C4-2B (cell line): ENCODE measurements at regions not wholly inside any gene's neighbourhood (a gene's known extent, or its start where the extent isn't known, plus 50 kb on each side); places are given as distances from the start of the nearest gene placed in this dataset.
"Not testable (repeated sequence)": the region's sequence is repeated elsewhere in the genome, so short reads cannot be mapped to it uniquely, and the experiment has no call there.

Source experiments
- H3K27ac ChIP-seq: fragments of 450-650 bp; 2 replicates; pipeline ENCODE4 v1.5.1; 2017
- ZFX ChIP-seq: fragments of 450-650 bp; IDR thresholded peaks from 2 replicates; pipeline ENCODE4 v1.6.1; 2017
- TF ChIP-seq, protein P1 (sequence below): fragments of 450-650 bp; conservative IDR thresholded peaks from 2 replicates; pipeline ENCODE4 v1.5.1; 2017; ENCODE audit warnings: mild to moderate bottlenecking

DNA sequence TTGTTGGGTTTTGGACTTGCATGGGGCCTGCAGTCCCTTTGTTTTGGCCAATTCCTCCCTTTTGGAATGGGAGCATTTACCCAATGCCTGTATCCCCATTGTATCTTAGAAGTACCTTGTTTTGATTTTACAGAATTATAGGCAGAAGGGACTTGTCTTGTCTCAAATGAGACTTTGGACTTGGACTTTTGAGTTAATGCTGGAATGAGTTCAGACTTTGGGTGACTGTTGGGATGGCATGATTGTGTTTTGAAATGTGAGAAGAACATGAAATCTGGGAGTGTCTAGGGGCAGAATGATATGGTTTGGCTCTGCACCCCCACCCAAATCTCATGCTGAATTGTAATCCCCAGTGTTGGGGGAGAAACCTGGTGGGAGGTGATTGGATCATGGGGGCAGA lies 76.8 kb upstream of the MKI67 start:
- H3K27ac ChIP-seq = no peak overlapping the region
- TF ChIP-seq ZFX = no peak
- TF ChIP-seq, protein P1, sequence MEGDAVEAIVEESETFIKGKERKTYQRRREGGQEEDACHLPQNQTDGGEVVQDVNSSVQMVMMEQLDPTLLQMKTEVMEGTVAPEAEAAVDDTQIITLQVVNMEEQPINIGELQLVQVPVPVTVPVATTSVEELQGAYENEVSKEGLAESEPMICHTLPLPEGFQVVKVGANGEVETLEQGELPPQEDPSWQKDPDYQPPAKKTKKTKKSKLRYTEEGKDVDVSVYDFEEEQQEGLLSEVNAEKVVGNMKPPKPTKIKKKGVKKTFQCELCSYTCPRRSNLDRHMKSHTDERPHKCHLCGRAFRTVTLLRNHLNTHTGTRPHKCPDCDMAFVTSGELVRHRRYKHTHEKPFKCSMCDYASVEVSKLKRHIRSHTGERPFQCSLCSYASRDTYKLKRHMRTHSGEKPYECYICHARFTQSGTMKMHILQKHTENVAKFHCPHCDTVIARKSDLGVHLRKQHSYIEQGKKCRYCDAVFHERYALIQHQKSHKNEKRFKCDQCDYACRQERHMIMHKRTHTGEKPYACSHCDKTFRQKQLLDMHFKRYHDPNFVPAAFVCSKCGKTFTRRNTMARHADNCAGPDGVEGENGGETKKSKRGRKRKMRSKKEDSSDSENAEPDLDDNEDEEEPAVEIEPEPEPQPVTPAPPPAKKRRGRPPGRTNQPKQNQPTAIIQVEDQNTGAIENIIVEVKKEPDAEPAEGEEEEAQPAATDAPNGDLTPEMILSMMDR = no peak

DNA sequence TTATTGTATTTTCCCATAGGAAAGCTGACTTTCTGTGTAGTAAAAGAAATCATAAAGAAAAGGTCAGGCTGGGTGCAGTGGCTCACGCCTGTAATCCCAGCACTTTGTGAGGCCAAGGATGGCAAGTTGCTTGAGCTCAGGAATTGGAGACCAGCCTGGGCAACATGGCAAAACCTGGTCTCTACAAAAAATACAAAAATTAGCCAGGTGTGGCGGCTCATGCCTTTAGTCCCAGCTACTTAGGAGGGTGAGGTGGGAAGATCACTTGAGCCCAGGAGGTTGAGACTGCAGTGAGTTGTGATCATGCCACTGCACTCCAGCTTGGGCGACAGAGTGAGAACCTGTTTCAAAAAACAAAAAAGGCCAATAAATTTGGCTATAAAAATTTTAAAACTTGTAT lies 79.4 kb upstream of the MKI67 start:
- H3K27ac ChIP-seq = not testable (repeated sequence)

DNA sequence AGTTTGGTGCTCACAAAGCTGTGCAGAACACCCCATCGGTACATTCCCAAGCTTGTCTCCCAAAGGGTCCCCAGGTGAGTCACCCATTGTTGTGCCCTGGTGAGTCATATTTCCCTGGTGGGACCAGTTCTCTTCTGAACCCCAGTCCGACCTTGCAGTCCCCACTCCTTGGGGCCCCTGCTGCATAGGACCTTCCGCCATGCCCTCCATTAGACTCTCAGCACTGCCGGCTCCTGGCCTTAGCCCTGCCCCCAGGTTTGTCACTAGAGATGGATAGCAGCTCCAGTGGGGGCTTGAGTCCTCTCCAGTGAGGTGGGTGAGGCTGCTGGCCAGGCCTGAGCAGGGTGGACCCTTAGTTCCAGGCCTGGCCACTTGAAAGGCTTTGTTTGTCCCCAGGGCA lies 80.5 kb upstream of the MKI67 start:
- TF ChIP-seq, protein P1 = no peak
- no peak for TF ChIP-seq ZFX
- no peak overlapping the region for H3K27ac ChIP-seq

DNA sequence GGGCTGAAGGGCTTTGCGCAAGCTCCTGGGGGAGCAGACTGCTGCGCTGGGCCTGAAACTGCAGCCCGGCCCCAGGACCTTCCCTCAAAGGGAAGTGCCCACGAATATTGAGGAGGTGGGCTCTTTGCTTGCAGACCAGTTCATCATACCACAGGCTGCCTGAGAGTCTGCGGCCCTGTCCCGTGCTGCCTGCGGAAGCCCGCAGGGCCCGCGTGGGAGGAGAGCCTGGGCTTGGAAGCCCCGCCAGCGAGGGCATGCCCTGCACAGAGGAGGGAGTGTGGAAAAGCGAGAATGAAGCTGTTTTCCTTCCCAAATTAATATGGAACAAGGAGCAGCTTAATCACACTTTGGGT lies 83.6 kb upstream of the MKI67 start:
- TF ChIP-seq, protein P1 = no peak
- no peak for TF ChIP-seq ZFX
- no peak overlapping the region for H3K27ac ChIP-seq

DNA sequence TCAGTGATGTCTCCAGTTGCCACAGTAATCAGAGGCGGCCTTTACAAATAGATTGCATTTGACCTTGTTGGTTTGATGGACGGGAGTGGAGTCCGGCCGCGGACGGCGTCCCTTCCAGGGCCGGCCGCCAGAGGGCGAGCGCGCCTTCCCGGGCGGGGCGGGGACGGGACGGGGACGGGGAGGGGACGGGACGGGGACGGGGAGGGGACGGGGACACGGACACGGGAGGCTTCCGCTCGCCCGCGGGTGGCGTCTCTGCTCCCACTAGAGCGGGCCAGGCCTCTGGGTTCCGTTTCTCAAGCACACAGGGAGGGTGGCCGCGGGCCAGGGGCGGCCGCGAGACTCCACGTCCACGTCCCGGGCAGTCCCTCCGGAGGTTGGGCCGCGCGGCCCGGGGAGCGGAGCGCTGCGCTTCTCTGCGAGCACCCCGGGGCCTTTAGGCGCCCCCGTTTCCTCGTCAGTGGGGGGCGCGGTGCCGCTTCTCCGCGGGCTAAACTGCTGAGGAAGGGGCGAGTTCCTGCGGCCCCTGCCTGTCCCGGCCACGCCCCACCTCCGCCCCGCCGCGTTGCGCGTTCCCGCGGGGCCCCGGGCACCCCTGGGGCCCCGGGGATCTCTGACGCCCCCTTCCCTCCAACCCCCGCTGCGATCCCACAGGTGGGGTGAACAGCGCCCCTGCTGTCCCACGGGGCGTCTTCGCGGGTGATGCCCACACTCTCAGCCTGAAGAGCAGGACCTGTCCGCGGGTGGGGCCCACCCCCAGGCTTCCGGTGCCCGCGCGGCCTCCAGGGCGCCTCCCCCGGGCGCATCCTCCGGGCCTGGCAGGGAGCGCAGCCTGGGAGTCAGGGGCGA lies 84.2 kb upstream of the MKI67 start:
- H3K27ac ChIP-seq = peak overlapping the region; percentile 11; the same call in 1 of the 2 replicates

DNA sequence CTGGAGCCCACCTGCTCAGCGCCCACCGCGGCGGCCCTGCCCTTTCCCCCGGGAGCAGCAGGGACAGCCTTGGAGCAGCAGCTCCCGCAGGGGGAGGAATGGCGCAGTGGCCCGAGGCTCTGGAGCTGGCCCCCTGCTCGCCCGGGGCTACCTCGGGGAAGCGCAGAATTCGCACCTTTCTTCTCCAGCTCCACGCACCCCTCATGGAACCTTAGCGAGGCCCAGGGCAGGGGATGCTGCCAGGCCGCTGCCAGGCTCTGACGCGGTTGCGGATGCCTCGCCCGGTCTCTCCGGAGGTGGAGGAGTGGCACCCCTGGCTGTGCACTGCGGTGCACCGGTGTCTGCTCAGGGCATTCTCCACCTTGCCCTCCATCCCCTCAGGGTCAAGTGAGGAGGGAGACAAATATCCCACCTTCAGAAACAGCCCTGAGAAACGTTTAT lies 84.9 kb upstream of the MKI67 start:
- no peak for TF ChIP-seq ZFX
- TF ChIP-seq, protein P1 = no peak
- H3K27ac ChIP-seq = no peak overlapping the region

More for the DNA sequence above, 84.2 kb upstream of the MKI67 start:
- no peak for TF ChIP-seq ZFX
- TF ChIP-seq, protein P1 = peak; percentile 95

DNA sequence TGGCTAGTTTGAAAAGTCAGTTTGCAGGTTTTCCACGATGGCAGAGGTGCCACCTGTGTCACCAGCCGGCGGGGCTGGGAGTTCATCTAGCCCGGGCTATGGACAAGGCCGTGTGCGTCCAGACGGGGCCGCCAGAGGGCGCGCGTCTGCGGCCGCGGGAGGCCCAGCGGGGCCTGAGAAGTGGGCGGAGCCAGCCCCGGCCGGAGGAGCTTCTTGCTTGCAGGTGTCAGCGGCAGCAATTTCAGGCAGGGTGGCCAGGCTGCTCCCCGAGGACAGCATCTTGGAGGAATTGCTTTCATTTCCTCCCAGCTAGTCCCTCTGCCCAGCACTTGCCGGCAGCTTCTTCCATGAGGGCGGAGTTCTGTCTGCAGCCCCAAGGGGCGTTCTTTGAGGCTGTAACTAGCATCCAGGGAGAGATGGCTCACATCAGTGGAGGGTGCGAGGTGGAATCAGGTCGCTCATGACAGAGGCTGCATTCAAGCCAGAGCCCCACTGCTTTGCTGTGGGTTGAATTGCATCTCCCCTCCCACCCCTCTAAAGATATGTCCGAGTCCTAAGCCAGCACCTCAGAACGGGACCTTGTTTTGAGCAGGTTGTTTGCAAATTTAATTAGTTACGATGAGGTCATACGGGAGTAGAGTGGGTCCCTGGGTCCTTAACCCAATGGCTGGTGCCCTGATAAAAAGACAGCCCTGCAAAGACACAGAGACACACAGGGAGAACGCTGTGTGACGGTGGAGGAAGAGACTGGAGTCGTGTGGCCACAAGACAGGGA lies 85.9 kb upstream of the MKI67 start:
- no peak for TF ChIP-seq ZFX
- TF ChIP-seq, protein P1 = peak; percentile 99

More for the DNA sequence above, 85.9 kb upstream of the MKI67 start:
- H3K27ac ChIP-seq = no peak overlapping the region
